RWPE1 (cell line): ENCODE measurements at regions not wholly inside any gene's neighbourhood (a gene's known extent, or its start where the extent isn't known, plus 50 kb on each side); places are given as distances from the start of the nearest gene placed in this dataset.

Source experiments
- CTCF ChIA-PET: fragments of 350-600 bp; sonication (Branson Sonifier 250); formaldehyde crosslinking; extraction: SDS; loops from one replicate; lab custom pipeline; 2021; lab: Yijun Ruan, JAX
- POLR2A ChIA-PET: fragments of 400-600 bp; formaldehyde crosslinking; extraction: SDS; loops from one replicate; lab custom pipeline; 2020; ENCODE audit warnings: antibody characterized with exemption; ENCODE audit not compliant: low non-redundant PET; lab: Yijun Ruan, JAX
- DNase-seq: peaks from one replicate; pipeline ENCODE4 v3.0.0; 2012; ENCODE audit warnings: low spot score
- H3K27ac ChIP-seq: fragments of 450-650 bp; 2 replicates; pipeline ENCODE4 v1.5.1; 2017
- TF ChIP-seq, protein P1 (sequence below): fragments of 450-650 bp; conservative IDR thresholded peaks from 2 replicates; pipeline ENCODE4 v1.5.1; 2017; ENCODE audit warnings: low read depth, mild to moderate bottlenecking

GRCh38 chr18:51279367-51279984 lies 82.0 kb upstream of the MEX3C start:
- TF ChIP-seq, protein P1, sequence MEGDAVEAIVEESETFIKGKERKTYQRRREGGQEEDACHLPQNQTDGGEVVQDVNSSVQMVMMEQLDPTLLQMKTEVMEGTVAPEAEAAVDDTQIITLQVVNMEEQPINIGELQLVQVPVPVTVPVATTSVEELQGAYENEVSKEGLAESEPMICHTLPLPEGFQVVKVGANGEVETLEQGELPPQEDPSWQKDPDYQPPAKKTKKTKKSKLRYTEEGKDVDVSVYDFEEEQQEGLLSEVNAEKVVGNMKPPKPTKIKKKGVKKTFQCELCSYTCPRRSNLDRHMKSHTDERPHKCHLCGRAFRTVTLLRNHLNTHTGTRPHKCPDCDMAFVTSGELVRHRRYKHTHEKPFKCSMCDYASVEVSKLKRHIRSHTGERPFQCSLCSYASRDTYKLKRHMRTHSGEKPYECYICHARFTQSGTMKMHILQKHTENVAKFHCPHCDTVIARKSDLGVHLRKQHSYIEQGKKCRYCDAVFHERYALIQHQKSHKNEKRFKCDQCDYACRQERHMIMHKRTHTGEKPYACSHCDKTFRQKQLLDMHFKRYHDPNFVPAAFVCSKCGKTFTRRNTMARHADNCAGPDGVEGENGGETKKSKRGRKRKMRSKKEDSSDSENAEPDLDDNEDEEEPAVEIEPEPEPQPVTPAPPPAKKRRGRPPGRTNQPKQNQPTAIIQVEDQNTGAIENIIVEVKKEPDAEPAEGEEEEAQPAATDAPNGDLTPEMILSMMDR, result no peak
- POLR2A ChIA-PET, result no interaction called here
- CTCF ChIA-PET, result interaction anchor here (0.6 kb wide), 1 partner anchor 10 kb away, joined by 3 read pairs; no protein-coding TSS in a partner anchor

GRCh38 chr18:51287818-51288508 lies 90.5 kb upstream of the MEX3C start:
- DNase-seq, result no peak
- TF ChIP-seq, protein P1, result no peak
- no peak overlapping the region for H3K27ac ChIP-seq
- CTCF ChIA-PET, result no interaction called here
- POLR2A ChIA-PET, result no interaction called here

More at GRCh38 chr18:51279367-51279984, 82.0 kb upstream of the MEX3C start:
- no peak overlapping the region for H3K27ac ChIP-seq
- no peak for DNase-seq

GRCh38 chr18:51288582-51288981 lies 91.1 kb upstream of the MEX3C start:
- TF ChIP-seq, protein P1, result no peak
- DNase-seq, result no peak
- no peak overlapping the region for H3K27ac ChIP-seq
- POLR2A ChIA-PET, result no interaction called here
- CTCF ChIA-PET, result no interaction called here

DNA sequence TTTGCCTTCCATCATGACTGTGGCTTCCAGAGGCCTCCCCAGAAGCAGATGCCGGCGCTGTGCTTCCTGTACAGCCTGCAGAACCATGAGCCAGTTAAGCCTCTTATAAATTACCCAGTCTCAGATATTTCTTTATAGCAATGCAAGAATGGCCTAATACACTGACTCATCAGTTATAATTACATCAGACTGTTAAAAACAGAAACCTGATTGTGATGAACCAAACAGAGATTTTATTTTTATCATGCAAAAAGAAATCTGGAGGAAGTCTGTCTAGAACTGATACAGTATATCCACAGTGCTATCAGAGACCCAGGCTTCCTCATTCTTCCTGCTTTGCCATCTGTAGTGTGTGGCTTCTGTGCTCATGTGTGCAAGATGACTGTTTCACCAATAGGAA lies 93.4 kb upstream of the MEX3C start:
- TF ChIP-seq, protein P1, result no peak

DNA sequence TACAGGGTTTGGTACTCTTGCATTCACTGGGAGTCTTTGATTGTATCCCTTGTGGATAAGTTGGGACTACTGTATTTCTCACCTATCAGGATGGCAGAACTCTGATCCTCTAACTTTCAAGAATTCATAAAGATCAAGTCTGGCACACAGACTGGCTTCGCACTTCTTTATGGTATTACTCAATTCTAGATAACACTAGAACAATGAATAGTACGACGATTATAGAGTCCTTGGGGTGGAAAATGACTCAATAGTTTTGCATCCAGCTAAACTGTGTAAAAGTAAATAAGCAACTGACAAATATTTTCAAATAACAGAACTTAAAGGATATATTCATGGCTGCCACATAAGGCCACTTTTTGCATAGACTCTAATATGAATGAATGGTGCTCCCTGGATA lies 103.4 kb upstream of the MEX3C start:
- TF ChIP-seq, protein P1, result no peak
- ChIA-PET POLR2A (no interaction called here), CTCF (no interaction called here)
- H3K27ac ChIP-seq, result no peak overlapping the region
- DNase-seq, result no peak

More for the DNA sequence above, 93.4 kb upstream of the MEX3C start:
- DNase-seq, result no peak
- ChIA-PET CTCF (no interaction called here), POLR2A (no interaction called here)
- H3K27ac ChIP-seq, result no peak overlapping the region

DNA sequence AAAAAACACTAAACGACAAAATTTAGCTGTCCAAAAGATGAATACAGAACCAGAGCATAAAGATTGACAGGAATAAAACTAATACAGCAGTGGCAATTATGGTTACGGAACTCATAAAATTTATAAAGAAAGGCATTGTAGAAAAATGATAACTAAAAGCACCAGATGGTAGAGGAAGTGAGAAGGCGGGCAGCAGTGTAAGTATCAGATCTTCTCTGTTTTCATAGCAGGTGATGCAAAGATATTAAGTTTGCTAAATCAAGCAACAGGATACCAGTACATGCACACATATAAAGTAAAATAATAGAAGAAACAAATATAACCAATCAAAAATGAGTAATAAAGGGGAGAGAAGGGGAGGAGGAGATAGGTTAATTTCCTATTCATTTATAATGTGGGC lies 103.9 kb upstream of the MEX3C start:
- DNase-seq, result no peak
- no peak overlapping the region for H3K27ac ChIP-seq
- TF ChIP-seq, protein P1, result no peak
- ChIA-PET POLR2A (no interaction called here), CTCF (no interaction called here)
